Coronary artery (tissue), 2 donors: ENCODE measurements at regions not wholly inside any gene's neighbourhood (a gene's known extent, or its start where the extent isn't known, plus 50 kb on each side); places are given as distances from the start of the nearest gene placed in this dataset.

Source experiments
- DNase-seq: peaks from one replicate; pipeline ENCODE4 v3.0.0-alpha.2; 2017; ENCODE audit warnings: low spot score
- H3K27ac ChIP-seq, 2 donors: fragments of 200-600 bp; sonication (generic); one replicate each; pipeline ENCODE4 v1.5.1; 2016 to 2019
- H3K4me3 ChIP-seq: fragments of 200-600 bp; sonication (generic); 2 replicates; pipeline ENCODE4 v1.5.1; 2016; ENCODE audit warnings: mild to moderate bottlenecking, moderate library complexity
- TF ChIP-seq, protein P1 (sequence below): fragments of 200-600 bp; sonication (generic); IDR thresholded peaks from one replicate; pipeline ENCODE4 v1.5.1; 2019; ENCODE audit warnings: antibody characterized with exemption

DNA sequence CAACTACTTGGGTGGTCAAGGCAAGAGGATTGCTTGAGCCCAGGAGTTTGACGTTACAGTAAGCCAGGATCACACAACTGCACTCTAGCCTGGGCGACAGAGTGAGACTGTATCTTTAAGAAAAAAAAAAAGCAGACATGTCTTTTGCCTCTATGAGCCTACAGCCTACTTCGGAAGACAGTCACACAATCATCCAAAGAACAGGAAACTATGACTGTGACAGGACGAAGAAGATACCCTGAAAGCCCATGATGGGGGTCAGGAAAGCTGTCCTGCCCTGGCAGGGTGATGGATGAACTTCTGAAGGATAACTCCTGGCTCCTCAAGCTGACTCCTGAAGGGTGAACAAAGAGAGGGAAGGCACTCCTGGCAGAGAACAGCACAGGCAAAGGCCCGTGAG is 251.7 kb upstream of the SIX2 start:
- Histone ChIP-seq H3K27ac (no peak overlapping the region), H3K4me3 (no peak overlapping the region)
- TF ChIP-seq, protein P1, sequence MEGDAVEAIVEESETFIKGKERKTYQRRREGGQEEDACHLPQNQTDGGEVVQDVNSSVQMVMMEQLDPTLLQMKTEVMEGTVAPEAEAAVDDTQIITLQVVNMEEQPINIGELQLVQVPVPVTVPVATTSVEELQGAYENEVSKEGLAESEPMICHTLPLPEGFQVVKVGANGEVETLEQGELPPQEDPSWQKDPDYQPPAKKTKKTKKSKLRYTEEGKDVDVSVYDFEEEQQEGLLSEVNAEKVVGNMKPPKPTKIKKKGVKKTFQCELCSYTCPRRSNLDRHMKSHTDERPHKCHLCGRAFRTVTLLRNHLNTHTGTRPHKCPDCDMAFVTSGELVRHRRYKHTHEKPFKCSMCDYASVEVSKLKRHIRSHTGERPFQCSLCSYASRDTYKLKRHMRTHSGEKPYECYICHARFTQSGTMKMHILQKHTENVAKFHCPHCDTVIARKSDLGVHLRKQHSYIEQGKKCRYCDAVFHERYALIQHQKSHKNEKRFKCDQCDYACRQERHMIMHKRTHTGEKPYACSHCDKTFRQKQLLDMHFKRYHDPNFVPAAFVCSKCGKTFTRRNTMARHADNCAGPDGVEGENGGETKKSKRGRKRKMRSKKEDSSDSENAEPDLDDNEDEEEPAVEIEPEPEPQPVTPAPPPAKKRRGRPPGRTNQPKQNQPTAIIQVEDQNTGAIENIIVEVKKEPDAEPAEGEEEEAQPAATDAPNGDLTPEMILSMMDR = no peak
- no peak for DNase-seq

DNA sequence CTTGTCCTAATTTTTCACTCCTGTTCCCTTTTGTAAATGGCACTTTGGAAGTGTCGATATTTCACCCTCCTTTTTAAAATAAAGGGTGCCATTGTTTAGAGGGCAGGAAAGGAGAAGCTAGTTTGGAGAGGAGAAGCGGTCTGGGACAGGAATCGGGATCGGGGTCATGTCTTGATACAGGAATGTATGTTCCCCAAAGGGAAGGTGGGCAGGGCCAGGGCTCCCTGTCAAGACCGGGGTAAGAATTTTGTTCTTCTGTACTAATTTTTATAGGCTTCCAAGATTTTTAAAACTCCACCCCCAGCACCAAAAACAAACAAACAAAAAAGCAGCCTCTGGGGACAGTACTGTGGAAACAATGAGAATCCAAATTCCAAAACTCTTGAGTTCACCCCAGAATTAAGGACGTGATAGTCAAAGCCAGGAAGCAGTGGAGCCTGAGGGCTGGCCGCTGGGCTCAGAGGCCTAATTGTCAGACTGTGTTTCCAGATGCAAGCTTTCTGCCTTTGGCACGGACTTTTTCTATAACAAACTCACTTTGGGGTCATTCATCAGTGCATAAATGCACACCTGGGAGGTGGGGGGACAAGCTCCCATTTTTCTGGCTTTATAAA is 250.4 kb upstream of the SIX2 start:
- TF ChIP-seq, protein P1 = no peak
- H3K27ac ChIP-seq = peak overlapping the region in 1 of 2 donors; percentile 19

DNA sequence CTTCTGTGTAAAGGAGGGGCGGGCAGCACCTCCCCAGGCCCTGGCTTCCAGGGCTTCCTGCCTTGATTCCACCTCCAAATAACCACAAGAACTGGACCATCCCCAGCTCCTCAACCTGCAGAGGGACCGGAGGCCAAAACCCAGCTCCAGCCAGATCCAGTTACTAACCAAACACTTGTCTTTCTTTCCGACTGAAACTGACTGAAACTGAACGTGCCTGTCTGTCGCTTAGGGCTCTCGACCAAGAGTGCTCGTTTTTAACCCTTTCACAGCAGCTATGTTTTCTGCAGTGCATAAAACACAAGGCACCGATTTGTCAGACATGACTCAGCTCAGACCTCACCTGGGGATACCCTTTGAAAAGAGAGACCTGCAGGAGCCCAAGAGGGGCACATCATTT is 249.9 kb upstream of the SIX2 start:
- DNase-seq = no peak
- Histone ChIP-seq H3K4me3 (no peak overlapping the region), H3K27ac (peak overlapping the region; percentile 19 to 22)
- TF ChIP-seq, protein P1 = no peak

More for the DNA sequence above, 250.4 kb upstream of the SIX2 start:
- DNase-seq = no peak
- no peak overlapping the region for H3K4me3 ChIP-seq

DNA sequence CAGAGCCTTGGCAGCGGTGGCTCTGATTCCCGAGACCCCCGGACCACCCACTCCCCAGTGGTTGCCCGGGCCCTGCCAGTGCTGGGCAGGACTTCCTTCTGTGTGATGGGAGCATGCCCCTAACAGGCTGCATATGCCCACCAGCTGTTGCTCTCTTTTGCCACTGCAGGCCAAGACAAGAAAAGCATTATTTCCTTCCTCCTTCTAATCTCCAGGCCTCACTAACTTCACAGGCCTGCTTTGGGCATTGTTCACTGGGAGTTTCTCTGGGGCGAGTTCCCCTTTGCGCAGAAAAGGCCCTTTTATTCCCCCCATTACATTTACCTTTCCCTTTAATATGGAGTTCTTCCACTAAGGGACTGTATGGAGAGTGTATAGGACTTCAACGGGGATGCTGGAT is 249.1 kb upstream of the SIX2 start:
- Histone ChIP-seq H3K27ac (no peak overlapping the region), H3K4me3 (no peak overlapping the region)
- DNase-seq = no peak
- TF ChIP-seq, protein P1 = no peak

DNA sequence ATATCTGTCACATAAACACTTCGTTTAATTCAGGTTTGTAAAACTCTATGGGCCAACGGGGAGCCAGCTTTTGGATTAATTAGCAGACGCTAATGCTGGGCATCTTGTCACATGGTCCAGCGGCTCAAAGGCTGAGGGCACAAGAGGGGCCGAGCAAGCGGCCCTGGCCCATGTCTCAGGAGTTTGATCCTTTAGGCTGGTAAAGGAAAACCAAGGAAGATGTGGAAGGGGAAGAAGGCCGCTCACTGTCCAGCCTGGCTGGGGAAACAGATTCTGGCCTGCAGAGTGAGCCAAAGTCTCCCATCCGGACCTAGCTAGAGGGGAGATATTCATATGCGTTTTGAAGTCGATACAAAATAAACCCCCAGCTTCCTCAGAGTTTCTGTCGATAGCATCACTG is 248.6 kb upstream of the SIX2 start:
- TF ChIP-seq, protein P1 = no peak
- Histone ChIP-seq H3K27ac (peak overlapping the region in 1 of 2 donors; percentile 73), H3K4me3 (no peak overlapping the region)
- DNase-seq = no peak

DNA sequence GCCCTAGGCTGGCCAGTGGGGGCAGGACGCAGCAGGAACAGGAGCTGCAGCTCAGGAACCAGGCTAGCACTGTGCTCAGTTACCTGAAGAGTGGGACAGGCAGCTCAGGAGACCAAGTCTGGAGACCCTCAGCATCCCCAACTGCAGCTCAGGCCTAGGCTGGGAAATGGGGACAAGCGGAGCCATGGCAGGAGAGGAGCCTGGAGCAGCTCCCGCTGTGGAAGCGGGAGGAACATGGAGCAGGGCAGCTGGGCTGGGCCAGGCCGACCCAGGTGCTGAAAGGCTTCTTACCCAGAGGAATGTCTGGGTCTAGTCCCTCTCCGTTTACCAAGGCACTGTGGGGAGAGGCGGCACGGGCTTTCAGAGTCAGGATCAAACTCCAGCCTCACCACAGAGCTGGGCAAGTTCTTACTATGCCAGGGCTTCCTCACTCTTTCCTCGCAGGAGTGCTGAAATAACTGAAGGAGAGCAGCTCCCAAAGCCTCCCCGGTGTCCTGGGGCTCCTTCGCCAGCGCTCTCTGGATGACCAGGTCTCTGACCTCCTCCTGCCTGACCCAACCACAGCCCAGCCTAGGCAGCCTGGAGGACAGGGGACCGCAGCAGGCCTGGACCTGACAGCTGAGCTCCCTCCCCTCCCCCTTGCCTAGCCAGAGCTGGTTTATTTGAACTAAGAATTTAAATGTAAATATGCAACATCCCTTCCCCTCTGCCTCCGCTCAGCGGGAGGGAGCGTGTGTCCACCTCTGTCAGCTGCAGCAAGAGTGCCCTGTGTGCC is 247.8 kb upstream of the SIX2 start:
- DNase-seq = no peak
- Histone ChIP-seq H3K27ac (peak overlapping the region; percentile 73 to 83), H3K4me3 (no peak overlapping the region)
- TF ChIP-seq, protein P1 = no peak
